RCC 7860 (cell line): ENCODE measurements at regions not wholly inside any gene's neighbourhood (a gene's known extent, or its start where the extent isn't known, plus 50 kb on each side); places are given as distances from the start of the nearest gene placed in this dataset.
A peak's percentile ranks its signal among the peaks of the same experiment; 100 is the strongest.

Experiments used
- DNase-seq: peaks from one replicate; pipeline ENCODE4 v3.0.0-alpha.2; 2015; ENCODE audit warnings: low spot score
- FAIRE-seq: peaks from 2 replicates; lab custom pipeline; 2012; peaks lifted over from hg19 to GRCh38; lab: Jason Lieb, UNC

DNA sequence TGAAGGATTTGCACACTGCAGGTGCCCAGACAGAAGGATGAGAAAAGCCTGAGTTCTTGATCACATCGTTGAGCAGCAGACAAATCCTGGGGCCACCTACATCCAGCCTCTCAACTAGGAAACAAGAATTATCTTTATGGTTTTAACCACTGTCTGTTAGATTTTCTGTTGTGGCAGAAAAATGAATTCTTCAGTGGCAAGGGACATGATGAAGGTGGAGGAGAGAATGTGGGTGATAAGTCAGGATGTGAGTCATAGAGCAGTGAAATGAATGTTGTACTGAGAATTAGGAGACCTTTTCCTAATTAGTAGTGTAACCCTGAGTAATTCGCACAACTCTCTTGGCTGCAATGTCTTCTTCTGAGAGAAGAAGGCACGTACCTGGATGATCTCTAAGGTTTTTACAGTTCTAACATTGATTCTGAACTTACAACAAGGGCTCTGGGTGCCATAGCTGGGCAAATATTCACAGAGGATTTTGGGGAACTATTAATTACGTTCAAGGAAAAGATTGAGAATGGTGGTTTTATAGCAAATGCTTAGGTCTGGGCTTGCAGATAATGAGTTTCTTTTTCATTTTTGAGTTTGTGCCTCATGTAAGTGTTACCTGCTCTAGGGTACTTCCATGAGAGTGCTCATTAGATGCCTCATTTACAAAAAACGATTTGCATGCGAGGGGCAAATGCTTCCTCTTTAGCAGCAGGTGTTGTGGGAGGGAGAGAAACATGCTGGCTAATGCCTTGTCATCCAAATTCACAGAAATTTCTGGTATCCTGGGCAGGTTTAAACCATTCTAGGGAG is 111.0 kb upstream of the KL start:
- FAIRE-seq = peak; percentile 77
- peak; percentile 64 for DNase-seq

DNA sequence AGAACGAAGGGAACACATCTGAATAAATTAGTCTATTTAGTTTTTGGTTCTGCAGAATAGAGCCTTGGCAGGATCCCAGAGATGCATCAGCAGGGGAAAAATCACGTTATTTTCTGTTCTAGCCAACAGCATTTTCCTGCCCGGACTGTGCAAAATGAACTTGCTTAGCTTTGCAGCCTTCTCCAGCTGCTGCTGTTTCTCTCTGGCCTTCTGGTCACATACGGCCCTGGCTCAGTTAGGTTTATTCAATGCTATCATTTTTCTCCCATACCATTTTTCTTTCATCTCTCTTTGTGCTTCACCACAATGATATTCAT is 110.4 kb upstream of the KL start:
- DNase-seq = no peak
- no peak for FAIRE-seq

DNA sequence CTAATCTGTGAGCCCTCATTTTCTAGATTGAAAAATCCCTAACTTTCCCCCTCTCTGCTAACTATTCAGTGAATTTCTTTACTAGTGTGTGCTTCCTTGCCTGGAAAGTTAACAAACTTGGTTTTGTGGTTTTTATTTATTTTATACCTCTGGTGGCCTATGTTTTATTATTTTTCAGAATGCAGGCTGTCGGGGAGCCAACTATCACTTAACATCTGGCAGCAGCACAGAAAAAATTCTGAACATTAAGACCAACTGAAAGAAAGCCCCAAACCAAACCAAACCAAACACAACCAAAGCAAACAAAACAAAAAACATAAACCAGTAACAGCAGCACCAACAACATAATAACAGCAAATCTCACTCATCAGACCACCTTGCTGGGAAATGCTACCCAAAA is 109.0 kb upstream of the KL start:
- FAIRE-seq (no peak), DNase-seq (no peak)

DNA sequence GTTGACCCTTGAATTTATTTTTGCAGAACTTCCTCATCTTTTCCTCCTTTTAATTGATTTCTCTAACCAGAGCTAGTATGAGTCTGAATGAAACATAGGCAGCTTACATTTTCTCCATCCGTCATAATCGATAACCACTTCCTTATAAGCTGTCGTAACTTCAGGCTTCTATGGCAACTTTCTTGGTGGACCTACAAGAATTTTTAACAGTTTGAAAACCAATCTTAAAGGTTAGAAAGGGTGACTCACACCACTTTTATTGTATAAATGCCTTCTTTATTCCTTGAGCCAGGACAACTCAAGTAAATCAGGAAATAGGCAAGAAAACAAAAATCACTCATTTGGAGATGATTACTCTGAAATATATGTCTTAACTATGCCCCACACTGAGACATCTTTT is 105.7 kb upstream of the KL start:
- DNase-seq = no peak
- no peak for FAIRE-seq

DNA sequence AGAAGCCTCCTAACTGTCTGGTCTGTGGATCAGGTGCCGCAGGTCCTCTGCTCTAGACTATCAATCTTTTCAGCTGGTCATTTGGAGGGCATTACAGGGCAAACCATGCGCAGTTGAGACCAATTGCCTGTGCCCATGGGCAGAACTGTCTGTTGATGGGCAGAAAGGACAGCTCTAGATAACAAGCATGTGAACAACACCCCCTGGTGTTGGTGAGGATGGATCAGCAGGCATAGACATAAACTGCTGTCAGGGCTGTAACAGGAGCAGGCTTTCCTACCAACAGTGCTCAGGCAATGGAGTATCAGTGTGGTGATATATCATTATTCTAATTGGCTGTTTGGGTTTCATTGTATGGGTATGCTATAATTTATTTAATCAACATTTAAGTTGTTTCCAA is 104.7 kb upstream of the KL start:
- DNase-seq (peak; percentile 44), FAIRE-seq (no peak)

DNA sequence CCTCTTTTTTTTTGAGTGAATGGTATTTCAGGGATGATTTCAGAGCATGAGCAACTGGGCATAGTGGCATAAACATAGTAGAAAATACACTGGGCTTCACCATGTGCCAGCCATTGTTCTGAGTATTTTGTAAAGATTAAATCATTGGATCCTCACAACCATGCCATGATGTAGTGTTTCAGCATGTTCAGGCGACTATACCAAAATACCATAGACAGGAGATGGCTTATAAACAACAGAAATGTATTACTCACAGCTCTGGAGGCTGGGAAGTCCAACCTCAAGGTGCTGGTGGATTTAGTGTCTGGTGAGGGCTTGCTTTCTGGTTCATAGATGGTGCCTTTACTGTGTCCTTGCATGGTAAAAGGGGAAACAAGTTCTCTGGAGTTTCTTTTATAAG is 101.5 kb upstream of the KL start:
- DNase-seq = no peak
- FAIRE-seq = no peak

DNA sequence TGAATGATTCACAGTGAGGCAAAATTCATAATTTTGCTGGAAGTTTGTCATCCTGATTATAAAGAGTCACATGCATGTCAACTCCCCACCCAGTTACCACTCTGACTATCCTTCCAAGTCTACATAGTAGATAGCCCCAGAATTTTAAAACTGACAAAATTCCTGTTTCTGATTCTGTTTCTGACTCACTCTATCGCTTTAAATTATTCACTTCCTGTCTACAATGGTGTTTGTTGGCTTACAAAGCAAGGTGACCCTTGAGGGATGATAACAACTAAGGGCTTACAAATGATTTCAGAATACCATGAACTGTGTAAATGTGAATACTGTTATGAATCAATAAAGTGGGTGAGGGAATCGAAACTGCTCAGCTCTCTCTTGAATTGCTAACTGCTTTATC is 98.7 kb upstream of the KL start:
- FAIRE-seq = no peak
- peak; percentile 24 for DNase-seq

DNA sequence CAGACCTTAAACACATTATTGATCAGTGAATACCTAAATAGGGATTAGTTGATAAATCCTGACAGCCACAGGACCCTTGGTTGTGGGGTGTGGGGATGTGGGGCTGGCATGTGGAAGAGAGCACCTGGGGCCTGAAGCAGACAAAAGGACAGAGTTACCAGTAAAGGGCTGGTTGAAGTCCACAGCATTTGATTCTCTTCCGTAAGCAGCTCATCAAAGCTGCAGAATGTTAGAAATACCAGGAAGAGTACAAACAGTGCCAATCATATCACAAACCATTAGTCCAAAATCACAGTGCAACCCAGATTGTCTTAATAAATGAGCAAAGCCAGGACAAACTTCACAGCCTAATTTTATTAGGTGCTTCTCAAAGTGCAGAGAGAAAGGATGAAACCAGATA is 92.5 kb upstream of the KL start:
- FAIRE-seq (no peak), DNase-seq (no peak)

DNA sequence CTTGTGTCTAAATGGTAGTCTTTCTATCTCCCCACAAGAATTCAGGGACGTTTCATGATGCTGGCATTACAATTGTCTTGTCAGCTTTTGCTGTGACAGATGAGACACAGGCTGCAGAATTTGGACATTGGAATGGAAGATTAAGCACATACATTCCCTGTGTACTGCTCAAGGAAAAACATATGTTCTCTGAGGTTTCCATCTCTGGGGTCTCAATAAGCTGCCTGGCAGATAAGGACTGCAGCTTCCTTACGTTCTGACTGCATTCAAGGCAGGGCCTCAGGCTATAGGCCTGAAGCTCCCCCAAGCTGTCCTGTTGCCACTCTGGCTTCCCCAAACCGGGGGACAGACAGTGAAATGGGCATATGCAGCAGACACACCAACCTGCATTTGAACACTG is 91.3 kb upstream of the KL start:
- no peak for FAIRE-seq
- no peak for DNase-seq

DNA sequence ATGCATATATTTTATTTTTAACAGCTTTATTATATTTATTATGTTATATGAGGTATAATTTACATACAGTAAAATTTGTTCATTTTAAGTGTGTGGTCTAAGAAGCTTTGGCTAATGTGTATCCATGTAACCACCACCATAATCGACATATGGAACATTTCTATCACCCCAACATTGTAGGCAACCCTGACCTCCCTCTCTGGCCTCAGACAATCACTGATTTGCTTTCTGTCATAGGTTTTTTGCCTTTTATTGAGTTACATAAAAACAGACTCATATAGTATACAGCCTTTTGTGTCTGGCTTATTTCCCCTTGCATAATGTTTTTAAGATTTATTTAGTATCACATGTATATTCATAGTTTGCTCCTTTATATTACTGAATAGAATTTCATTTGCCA is 90.7 kb upstream of the KL start:
- FAIRE-seq = no peak
- no peak for DNase-seq

DNA sequence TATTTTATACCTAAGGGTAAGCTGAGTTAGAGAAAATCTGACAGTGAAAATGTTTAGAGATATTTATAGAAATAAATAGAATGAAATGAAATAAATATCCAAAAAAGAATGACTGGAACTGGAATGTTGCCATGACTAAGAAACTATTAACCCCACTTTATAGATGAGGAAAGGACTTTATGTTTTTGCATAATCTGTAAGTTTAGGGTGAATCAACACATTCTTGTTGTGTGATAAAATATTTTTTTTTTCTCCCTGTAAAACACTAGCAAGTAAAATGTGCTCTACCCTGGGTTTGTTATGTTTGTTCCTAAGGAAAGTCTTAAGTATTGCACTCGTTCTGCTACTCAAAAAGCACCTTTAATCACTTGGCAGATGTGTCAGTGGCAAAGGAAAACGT is 83.8 kb upstream of the KL start:
- DNase-seq (no peak), FAIRE-seq (no peak)

DNA sequence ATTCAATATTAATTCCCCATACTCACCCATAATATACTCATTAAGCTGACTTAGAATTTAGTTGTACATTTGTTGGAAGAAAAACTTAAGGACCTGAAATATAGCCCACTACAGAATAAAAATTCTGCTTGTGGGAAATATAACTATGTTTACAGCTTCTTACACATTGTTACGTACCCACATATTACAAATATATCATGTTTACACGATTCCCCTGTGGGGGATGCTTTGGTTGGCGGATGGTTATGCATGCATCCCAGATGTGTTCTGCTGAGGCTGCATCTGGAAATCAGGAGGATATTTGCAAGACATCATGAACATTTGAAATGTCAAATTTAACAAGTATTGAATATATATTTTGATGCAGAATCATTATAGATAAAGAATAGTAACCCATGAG is 79.5 kb upstream of the KL start:
- DNase-seq = no peak
- no peak for FAIRE-seq

DNA sequence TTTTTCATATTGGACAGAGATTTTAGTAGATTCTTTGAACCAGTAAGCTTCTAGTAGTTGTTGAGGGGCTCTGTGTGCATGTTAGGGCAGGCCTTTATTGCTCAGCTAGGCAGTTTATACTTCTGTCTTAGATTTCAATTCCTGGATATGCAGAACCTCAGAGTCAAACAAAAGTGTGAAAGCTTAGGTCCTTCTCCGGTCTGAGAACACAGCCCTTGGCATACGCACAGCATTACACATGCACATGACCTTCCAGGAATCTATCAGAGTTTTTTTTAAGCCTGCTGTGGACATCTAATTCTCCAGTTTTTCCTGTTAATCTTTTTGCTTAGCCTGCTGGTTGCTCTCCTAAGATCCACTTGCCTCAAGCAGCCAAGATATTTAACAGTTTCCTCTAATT is 77.9 kb upstream of the KL start:
- FAIRE-seq (no peak), DNase-seq (no peak)

DNA sequence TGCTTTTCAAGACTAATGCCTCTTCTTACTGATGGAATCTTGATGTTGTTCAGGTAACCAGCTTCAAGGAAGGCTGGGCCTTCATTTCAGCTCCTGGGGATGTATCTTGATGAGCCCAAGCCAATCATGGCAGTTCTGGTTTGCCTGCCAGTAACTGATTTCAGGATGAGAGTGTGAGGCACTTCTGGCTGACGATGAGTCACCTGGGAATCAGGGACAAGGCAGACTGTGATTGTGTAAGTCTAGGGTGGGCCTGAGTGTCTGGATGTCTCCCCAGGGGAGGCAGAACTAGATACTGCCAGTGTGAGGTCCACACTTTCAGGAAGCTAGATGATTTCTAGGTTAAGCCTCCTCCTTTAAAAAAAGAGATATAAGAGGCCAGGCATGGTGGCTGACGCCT is 77.3 kb upstream of the KL start:
- FAIRE-seq (peak; percentile 74), DNase-seq (peak; percentile 75)

DNA sequence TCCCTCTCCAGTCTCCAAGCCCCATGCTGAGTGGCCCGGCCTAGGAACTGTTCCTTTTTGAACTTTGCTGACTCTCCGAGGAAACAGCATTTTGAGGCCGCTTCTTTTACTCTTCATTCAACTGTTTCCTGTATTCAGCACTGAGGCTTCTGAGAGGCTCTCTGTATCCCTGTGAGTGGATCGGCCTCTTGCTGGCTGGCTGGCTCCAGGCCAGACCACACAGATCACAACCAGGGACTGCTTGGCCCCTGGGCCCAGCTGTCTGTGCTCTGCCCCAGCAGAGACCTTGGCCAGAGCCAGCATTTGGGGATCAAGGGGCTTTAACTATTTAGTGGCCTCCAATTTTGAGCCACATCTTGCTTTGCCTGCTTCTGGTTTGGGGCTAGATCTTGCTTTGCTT is 75.6 kb upstream of the KL start:
- DNase-seq = peak; percentile 55
- FAIRE-seq = peak; percentile 74

DNA sequence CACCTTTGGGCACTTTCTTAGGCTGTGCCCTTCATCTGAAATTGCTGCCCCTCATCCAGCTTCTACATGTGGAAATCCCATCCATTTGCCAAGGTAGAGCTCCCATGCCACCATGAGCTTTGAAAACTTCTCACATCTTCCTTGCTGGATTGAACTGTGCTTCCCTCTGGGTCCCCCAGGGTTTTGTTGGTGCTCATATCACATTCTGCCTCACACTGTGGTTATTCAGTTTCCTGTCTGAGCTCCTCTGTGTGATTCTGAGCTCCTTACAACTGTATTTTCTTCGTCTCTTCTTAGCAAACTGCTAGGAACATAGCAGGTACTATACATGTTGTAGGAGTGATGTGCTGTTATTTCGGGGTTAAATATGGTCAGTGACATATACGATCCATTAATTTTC is 74.9 kb upstream of the KL start:
- no peak for DNase-seq
- no peak for FAIRE-seq

DNA sequence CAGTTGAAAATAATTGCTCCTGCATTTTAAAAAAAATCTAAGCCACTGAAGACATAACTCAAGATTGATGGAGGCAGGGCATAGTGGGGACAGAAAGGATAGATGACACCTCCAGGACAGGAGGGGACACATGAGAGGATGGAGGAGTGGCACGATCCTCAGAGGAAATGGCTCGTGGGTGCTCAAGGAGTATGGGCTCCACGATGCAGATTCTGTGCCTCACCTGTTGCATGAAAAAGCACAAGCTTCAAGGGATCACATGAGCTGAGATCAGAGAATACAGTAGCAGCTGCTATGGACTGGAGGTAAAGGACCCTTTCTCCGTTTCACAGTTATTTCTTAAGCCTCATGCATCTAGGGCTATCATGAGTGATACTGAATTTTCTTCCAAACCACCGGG is 69.7 kb upstream of the KL start:
- DNase-seq = no peak
- FAIRE-seq = no peak

DNA sequence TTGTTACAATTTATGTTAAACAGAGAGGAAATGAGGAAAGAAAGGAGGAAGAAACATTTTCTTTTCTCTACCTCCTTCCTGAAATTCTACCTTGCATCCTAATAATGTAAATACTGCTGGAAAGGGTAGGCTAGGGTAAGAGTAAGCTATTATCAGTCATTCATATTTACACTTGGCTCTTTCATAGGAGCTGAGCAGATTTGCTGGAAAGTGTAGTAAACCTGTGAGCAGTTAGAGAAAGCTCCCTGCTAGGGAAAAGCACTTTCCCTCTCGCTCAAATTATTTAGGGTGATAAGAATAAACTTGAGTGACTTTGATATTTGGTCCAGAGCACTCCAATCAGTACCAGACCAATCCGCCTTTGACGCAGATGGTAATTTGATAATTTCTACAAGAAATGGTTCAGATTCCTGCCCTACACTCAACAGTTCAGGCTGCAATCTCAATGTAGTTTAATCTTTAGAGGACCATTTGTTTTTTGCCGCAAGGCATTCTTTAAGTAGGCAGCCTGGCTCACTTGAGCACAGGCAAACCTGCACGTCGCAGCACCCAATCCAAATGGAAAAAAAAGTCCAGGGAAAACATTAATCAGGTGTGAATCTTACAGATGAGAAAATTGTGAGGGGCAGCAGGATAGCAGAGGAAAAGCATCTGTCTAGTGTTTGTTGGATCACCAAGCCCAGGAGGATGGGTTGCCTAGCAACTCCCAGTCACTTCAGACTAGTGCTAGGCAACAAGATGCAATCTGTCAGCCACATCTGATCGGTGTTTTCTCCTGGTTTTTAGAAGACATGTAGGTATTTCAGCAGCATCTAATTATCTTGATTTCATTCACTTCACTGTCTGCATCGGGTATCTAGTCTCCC is 68.6 kb upstream of the KL start:
- FAIRE-seq (no peak), DNase-seq (no peak)

DNA sequence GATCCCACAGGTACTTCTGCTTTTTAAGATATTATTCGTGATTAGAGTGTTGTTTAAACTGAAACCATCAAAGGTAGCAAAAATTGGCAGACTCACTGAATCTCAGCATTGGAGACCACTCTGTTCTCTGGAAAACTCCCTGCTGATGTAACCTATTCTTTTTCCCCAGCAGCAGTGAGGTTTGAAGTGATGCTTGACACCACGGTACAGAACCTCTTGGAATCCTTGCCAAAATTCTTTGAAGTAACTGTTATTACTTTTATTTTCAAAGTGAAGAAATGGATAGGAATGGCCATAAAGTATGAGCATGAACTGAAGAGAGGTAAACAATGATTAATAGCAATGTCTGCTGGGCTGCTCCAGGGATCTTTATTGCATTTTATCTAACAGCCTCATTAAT is 66.4 kb upstream of the KL start:
- DNase-seq (no peak), FAIRE-seq (no peak)

DNA sequence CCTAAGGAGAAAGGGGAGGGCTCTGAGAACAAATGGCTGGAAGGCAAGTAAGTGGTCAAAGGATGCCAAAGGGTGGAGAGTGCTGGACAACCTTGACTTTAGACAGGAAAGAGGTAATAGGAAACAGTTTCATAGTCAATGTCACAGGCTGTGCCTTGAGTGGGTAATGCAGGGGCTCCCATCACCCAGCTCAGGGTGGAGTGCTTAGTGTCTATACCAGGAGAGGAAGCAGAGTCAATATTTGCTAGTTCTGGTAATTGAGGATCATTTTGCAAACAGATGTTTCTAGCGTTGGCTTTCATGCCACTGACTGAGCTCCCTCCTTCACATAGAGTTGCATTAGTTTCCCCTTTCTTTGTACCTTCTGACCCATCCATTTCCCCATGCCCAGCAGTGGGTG is 64.6 kb upstream of the KL start:
- DNase-seq (no peak), FAIRE-seq (no peak)

DNA sequence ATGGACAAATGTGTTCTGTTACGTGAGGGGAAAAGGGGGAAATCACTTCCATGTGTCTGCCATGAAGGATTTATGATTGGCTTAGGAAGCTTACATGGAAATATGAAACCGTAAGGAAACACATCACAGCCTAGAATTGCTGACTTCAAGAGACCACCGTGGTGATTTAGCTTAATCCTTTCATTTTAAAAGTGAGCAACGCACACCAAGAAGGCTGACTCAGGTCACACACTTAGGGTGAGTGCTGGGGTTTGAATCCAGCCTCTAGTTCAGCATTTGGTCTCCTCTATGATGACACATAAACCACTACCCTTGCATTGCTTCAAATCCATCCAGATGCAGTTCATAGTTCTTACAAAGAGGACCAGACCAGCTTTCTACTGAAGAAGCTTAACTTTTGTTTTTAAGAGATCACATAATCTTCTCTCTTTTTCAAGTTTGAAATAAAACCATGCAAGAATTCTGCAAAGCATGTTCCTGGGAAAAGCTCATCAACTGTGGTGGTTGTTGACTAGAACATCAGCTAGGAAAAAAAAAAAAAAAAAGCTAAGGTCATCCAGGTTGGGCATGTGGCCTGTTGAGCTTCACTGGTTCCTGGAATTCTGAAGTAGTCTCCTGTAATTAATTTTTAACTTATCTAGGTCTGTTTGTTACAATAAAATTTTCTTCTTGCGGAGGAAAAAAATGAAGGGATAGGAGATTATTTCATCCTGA is 60.2 kb upstream of the KL start:
- FAIRE-seq (peak; percentile 95), DNase-seq (peak; percentile 89)

DNA sequence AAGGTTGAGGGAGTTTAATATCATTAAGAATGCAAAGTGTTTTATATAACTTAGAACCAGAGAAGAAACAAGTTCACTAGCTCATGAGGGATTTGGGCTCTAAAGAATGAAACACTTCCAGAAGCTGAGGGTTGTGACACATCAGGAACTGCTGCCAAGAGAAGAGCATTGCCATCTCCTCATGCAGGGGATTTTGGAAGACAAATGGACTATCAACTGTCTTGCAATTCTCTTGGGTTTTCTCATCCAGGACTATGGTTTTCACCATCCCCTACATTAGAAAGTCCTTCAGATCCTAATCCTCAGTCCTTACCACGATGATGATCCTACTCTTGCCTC is 59.7 kb upstream of the KL start:
- DNase-seq = no peak
- no peak for FAIRE-seq
